Right lobe of liver (tissue), 6 donors: ENCODE measurements at regions not wholly inside any gene's neighbourhood (a gene's known extent, or its start where the extent isn't known, plus 50 kb on each side); places are given as distances from the start of the nearest gene placed in this dataset.

ENCODE experiments used
- ATAC-seq, 4 donors: fragments of 200-7000 bp; cut with Tn5 transposase; one replicate each; pipeline ENCODE4 v1.9.1; 2020; ENCODE audit warnings: mild to moderate bottlenecking in 4 of 4, moderate library complexity in 4 of 4
- DNase-seq, 3 donors: peaks; one replicate each; pipeline ENCODE4 v3.0.0-alpha.2; 2020
- H3K27ac ChIP-seq, 3 donors: fragments of 200-600 bp; one replicate each; pipeline ENCODE4 v1.8.0; 2022
- H3K27me3 ChIP-seq, 2 donors: fragments of 200-600 bp; one replicate each; pipeline ENCODE4 v1.8.0; 2022
- H3K36me3 ChIP-seq, 4 donors: fragments of 200-600 bp; sonication (generic) in 1 of 4; one replicate each; pipeline versions ENCODE4 v1.5.1 to v1.8.0; 2017 to 2022; ENCODE audit warnings: control low read depth in 1 of 4
- H3K4me1 ChIP-seq, 4 donors: fragments of 200-600 bp; sonication (generic) in 1 of 4; one replicate each; pipeline versions ENCODE4 v1.5.1 to v1.8.0; 2017 to 2022; ENCODE audit warnings: control low read depth in 1 of 4
- H3K4me3 ChIP-seq, 3 donors: fragments of 200-600 bp; one replicate each; pipeline ENCODE4 v1.8.0; 2022
- H3K9me3 ChIP-seq, 4 donors: fragments of 200-600 bp; sonication (generic) in 1 of 4; one replicate each; pipeline versions ENCODE4 v1.5.1 to v1.8.0; 2017 to 2022; ENCODE audit warnings: control low read depth in 1 of 4
- CTCF ChIP-seq, 4 donors: fragments of 200-600 bp in 3 of 4; fragments of 450-650 bp in 1 of 4; IDR thresholded peaks; one replicate each; pipeline versions ENCODE4 v1.5.1 to v1.8.0; 2016 to 2022; ENCODE audit warnings: antibody characterized with exemption in 4 of 4, mild to moderate bottlenecking in 2 of 4
- POLR2A ChIP-seq: fragments of 450-650 bp; IDR thresholded peaks from one replicate; pipeline ENCODE4 v1.6.1; 2017; ENCODE audit warnings: antibody characterized with exemption, mild to moderate bottlenecking
- WGBS: methylation state at CpG from one replicate; pipeline ENCODE4 v1.1.6; 2018; ENCODE audit warnings: low coverage, low lambda C conversion rate; ENCODE audit not compliant: insufficient coverage; ENCODE audit errors: missing lambda C conversion rate; 5-methylcytosine and 5-hydroxymethylcytosine counted together
- intact Hi-C, 2 donors: fragments of 100-400 bp; cut with DNase I; formaldehyde crosslinking; loops; one replicate each; pipeline versions ENCODE4 v1.11.2 to v1.14.1; 2022
- donor health status: DM: no; HTN: yes; CAD: no.
- donor health status: DM: no; HTN: no; CAD: no.
- donor health status: DM: no; HTN: no; CAD: no.
- donor health status: DM: no; HTN: yes; CAD: no.
- donor health status: DM: no; HTN: yes; CAD: no.

GRCh38 chr2:111673526-111673925 lies 210.5 kb downstream of the ANAPC1 start:
- ATAC-seq, result no peak
- peak in 1 of 3 donors; percentile 41 for DNase-seq
- WGBS, result 28% methylated on average over 4 of the region's 4 CpGs
- Histone ChIP-seq H3K27me3 (no peaks in the 10 kb centered on the region), H3K4me1 (peaks cover 0 to 13% (median 1%) of the 10 kb centered on the region in 4 donors), H3K27ac (no peak overlapping the region), H3K36me3 (no peaks in the 10 kb centered on the region), H3K4me3 (no peak overlapping the region), H3K9me3 (no peaks in the 10 kb centered on the region)
- intact Hi-C loops, result no loop called here
- no peak for TF ChIP-seq POLR2A
- no peak for TF ChIP-seq CTCF (IDR thresholded peaks at IDR 0.05)

DNA sequence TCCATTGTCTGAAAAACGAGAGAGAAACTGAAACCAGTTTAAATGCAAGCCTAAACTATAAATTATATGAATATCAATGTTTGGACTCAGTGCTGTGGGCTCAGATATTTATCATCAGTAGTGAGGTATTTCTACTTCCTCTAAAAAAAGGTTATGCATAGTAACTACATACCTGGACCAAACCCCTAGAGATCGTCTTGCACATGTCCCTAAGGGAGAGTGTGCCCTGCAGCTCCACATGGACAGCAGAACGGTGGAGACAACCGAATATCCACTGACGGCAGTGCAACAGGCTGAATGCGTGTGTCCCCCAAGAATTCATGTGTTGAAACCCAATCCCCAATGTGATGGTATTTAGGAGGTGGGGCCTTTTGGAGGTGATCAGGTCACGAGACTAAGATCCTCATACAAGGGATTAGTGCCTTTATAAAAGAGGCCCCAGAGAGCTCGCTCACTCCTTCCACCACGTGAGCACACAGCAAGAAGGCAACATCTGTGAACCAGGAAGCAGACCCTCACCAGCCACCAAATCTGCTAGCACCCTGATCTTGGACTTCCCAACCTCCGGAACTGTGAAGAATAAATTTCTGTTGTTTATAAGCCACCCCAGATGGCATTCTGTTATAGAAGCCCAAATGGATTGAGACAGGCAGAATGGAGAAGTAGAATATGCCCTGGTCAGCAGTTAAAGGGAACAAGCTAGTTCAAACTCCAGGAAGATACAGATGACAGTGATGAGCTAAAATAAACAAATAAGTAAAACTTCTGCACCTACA lies 208.4 kb downstream of the ANAPC1 start:
- 72% methylated on average over 6 of the region's 10 CpGs for WGBS
- no peak overlapping the region for H3K4me3 ChIP-seq
- H3K27ac ChIP-seq, result no peak overlapping the region
- no peaks in the 10 kb centered on the region for H3K36me3 ChIP-seq
- H3K27me3 ChIP-seq, result no peaks in the 10 kb centered on the region
- intact Hi-C loops, result no loop called here
- peaks cover 0 to 13% (median 1%) of the 10 kb centered on the region in 4 donors for H3K4me1 ChIP-seq
- no peaks in the 10 kb centered on the region for H3K9me3 ChIP-seq
- ATAC-seq (peak in 3 of 4 donors; percentile 3 to 30 (median 26)), DNase-seq (peak in 1 of 3 donors; percentile 28)
- TF ChIP-seq CTCF (IDR thresholded peaks at IDR 0.05), result no peak
- TF ChIP-seq POLR2A, result no peak

DNA sequence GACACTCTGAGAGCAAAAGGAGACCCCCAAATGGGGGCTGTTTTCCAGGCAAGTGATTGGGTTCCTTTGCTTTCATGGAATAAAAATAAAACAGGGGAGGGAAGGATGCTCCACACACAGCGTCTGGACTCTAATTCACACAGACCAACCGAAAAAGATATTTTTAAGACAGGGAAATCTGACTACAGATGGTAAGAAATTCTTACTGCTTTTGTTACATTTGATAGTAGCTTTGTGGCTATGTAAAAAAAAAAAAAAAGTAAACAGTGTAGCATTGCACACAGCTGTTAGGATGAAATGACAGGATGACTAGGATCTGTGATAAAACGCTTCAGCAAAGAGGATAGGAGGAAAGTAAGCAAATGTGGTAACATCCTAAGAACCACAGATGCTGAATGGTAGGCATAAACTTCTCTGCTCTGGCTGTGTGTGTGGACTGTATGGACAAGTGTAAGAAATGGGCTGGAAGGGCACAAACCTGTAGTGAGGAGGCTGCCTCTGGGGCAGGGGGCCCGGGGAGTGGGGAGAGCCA lies 207.6 kb downstream of the ANAPC1 start:
- Histone ChIP-seq H3K36me3 (no peaks in the 10 kb centered on the region), H3K4me3 (no peak overlapping the region), H3K9me3 (no peaks in the 10 kb centered on the region), H3K27me3 (no peaks in the 10 kb centered on the region), H3K4me1 (peaks cover 0 to 8% (median 1%) of the 10 kb centered on the region in 4 donors), H3K27ac (no peak overlapping the region)
- no peak for ATAC-seq
- intact Hi-C loops, result no loop called here
- no peak for TF ChIP-seq CTCF (IDR thresholded peaks at IDR 0.05)
- TF ChIP-seq POLR2A, result no peak
- no peak for DNase-seq
- WGBS, result 87% methylated on average over 4 of the region's 4 CpGs

GRCh38 chr2:111678161-111678560 lies 205.8 kb downstream of the ANAPC1 start:
- 78% methylated on average over 7 of the region's 7 CpGs for WGBS
- no peaks in the 10 kb centered on the region for H3K27me3 ChIP-seq
- ATAC-seq (no peak), DNase-seq (no peak)
- H3K36me3 ChIP-seq, result no peaks in the 10 kb centered on the region
- no peak for TF ChIP-seq POLR2A
- TF ChIP-seq CTCF (IDR thresholded peaks at IDR 0.05), result no peak
- H3K4me3 ChIP-seq, result no peak overlapping the region
- intact Hi-C loops, result no loop called here
- H3K4me1 ChIP-seq, result peaks cover 0 to 4% (median 0%) of the 10 kb centered on the region in 4 donors
- no peaks in the 10 kb centered on the region for H3K9me3 ChIP-seq
- H3K27ac ChIP-seq, result no peak overlapping the region
